ENCODE measurements at regions not wholly inside any gene's neighbourhood (a gene's known extent, or its start where the extent isn't known, plus 50 kb on each side); places are given as distances from the start of the nearest gene placed in this dataset.

DNA sequence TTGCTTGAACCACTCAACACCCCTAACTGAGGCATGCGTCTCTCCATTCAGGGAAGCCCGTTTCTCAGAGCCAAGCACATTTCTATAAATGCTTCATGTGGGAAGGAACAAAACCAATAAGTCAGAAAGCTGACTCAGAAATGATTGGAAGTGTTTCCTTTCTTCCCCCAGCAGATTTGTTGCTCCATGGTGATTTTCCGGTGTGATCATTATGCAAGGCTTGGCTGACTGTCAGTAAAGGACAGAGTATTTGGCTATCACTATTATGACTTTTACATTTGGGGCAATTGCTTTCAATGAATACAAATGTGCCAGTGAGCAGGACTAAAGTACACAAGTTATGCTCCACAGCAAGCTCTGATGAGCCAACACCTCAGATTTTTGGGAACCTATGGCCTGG lies 53.3 kb upstream of the ZC3H11B start:
- H3K36me3 ChIP-seq (replicated peaks in 1 of 2; ENCODE audit: control insufficient read depth in 1 of 2, insufficient read depth in 2 of 2, low read length in 2 of 2) = no peaks in the 10 kb centered on the region
- no peak overlapping the region for H2AFZ ChIP-seq (ENCODE audit: insufficient read depth, low read depth, low read length, poor library complexity, severe bottlenecking)
- Mint-ChIP-seq H3K27me3 (ENCODE audit: low read depth in 3 of 3) (peaks cover 1 to 9% (median 3%) of the 10 kb centered on the region in 3 donors), H3K36me3 (no peaks in the 10 kb centered on the region), H3K9me3 (peaks cover 0 to 2% (median 0%) of the 10 kb centered on the region in 7 donors), H3K4me3 (no peak overlapping the region), H3K4me1 (peaks cover 2% of the 10 kb centered on the region), H3K27ac (no peak overlapping the region)
- no peak overlapping the region for H3K4me2 ChIP-seq (replicated peaks; ENCODE audit: extremely low read depth, low read length, poor library complexity, severe bottlenecking)
- H3K9ac ChIP-seq (ENCODE audit: insufficient read depth, low read length, poor library complexity, severe bottlenecking) = no peak overlapping the region
- no peaks in the 10 kb centered on the region for H3K27me3 ChIP-seq (ENCODE audit: control insufficient read depth in 2 of 2, insufficient read depth in 2 of 2, low read length in 2 of 2)
- intact Hi-C loops (cut with micrococcal nuclease) = no loop called here
- H4K20me1 ChIP-seq (ENCODE audit: insufficient read depth, low read length) = no peaks in the 10 kb centered on the region
- no peak for DNase-seq
- no peaks in the 10 kb centered on the region for H3K79me2 ChIP-seq (ENCODE audit: insufficient read depth, low read length)
- 80% methylated on average over 1 of the region's 3 CpGs for WGBS (ENCODE audit: insufficient coverage)
- no peak overlapping the region for H3K4me3 ChIP-seq (replicated peaks in 1 of 3; ENCODE audit: low read depth in 2 of 3, low read length in 3 of 3)
- no peaks in the 10 kb centered on the region for H3K9me3 ChIP-seq (replicated peaks in 1 of 2; ENCODE audit: control insufficient read depth in 1 of 2, insufficient read depth in 1 of 2, low read length in 2 of 2)
- TF ChIP-seq, protein P1, sequence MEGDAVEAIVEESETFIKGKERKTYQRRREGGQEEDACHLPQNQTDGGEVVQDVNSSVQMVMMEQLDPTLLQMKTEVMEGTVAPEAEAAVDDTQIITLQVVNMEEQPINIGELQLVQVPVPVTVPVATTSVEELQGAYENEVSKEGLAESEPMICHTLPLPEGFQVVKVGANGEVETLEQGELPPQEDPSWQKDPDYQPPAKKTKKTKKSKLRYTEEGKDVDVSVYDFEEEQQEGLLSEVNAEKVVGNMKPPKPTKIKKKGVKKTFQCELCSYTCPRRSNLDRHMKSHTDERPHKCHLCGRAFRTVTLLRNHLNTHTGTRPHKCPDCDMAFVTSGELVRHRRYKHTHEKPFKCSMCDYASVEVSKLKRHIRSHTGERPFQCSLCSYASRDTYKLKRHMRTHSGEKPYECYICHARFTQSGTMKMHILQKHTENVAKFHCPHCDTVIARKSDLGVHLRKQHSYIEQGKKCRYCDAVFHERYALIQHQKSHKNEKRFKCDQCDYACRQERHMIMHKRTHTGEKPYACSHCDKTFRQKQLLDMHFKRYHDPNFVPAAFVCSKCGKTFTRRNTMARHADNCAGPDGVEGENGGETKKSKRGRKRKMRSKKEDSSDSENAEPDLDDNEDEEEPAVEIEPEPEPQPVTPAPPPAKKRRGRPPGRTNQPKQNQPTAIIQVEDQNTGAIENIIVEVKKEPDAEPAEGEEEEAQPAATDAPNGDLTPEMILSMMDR (IDR thresholded peaks at IDR 0.05) = no peak
- peaks cover 0 to 1% of the 10 kb centered on the region in 2 donors for H3K4me1 ChIP-seq (ENCODE audit: control insufficient read depth in 1 of 2, insufficient read depth in 2 of 2, low read length in 2 of 2)
- no peak overlapping the region for H3K27ac ChIP-seq (ENCODE audit: low read depth in 1 of 2, low read length in 2 of 2)

- Histone ChIP-seq H3K9ac (ENCODE audit: insufficient read depth, low read length, poor library complexity, severe bottlenecking) (no peak overlapping the region), H4K20me1 (ENCODE audit: insufficient read depth, low read length) (no peaks in the 10 kb centered on the region), H3K27ac (ENCODE audit: low read depth in 1 of 2, low read length in 2 of 2) (no peak overlapping the region), H3K9me3 (replicated peaks in 1 of 2; ENCODE audit: control insufficient read depth in 1 of 2, insufficient read depth in 1 of 2, low read length in 2 of 2) (no peaks in the 10 kb centered on the region), H3K4me2 (replicated peaks; ENCODE audit: extremely low read depth, low read length, poor library complexity, severe bottlenecking) (no peak overlapping the region), H2AFZ (ENCODE audit: insufficient read depth, low read depth, low read length, poor library complexity, severe bottlenecking) (no peak overlapping the region), H3K27me3 (ENCODE audit: control insufficient read depth in 2 of 2, insufficient read depth in 2 of 2, low read length in 2 of 2) (no peaks in the 10 kb centered on the region), H3K36me3 (replicated peaks in 1 of 2; ENCODE audit: control insufficient read depth in 1 of 2, insufficient read depth in 2 of 2, low read length in 2 of 2) (no peaks in the 10 kb centered on the region), H3K4me1 (ENCODE audit: control insufficient read depth in 1 of 2, insufficient read depth in 2 of 2, low read length in 2 of 2) (peaks cover 7 to 13% of the 10 kb centered on the region in 2 donors), H3K4me3 (replicated peaks in 1 of 3; ENCODE audit: low read depth in 2 of 3, low read length in 3 of 3) (no peak overlapping the region), H3K79me2 (ENCODE audit: insufficient read depth, low read length) (no peaks in the 10 kb centered on the region)
- no peak overlapping the region for H3K27ac Mint-ChIP-seq
- no CpG with 5 or more reads among the region's 1 CpG for WGBS (ENCODE audit: insufficient coverage)
- no peaks in the 10 kb centered on the region for H3K36me3 Mint-ChIP-seq
- no peak for DNase-seq
- TF ChIP-seq, protein P1 (IDR thresholded peaks at IDR 0.05) = no peak
- intact Hi-C loops (cut with micrococcal nuclease) = no loop called here
- peaks cover 13% of the 10 kb centered on the region for H3K4me1 Mint-ChIP-seq
- peaks cover 0 to 2% (median 0%) of the 10 kb centered on the region in 7 donors for H3K9me3 Mint-ChIP-seq
- peaks cover 1 to 8% (median 3%) of the 10 kb centered on the region in 3 donors for H3K27me3 Mint-ChIP-seq (ENCODE audit: low read depth in 3 of 3)
- H3K4me3 Mint-ChIP-seq = no peak overlapping the region
Measured at GRCh38 chr1:219665089-219665488, 52.2 kb upstream of the ZC3H11B start.
